ENCODE measurements at regions not wholly inside any gene's neighbourhood (a gene's known extent, or its start where the extent isn't known, plus 50 kb on each side); places are given as distances from the start of the nearest gene placed in this dataset.

- no peak for TF ChIP-seq POLR2A (IDR thresholded peaks at IDR 0.05; ENCODE audit: low read depth, low read length)
- TF ChIP-seq PAX5 (IDR thresholded peaks at IDR 0.05; ENCODE audit: insufficient read depth, low read length, severe bottlenecking): no peak
- no peak for TF ChIP-seq POLR2AphosphoS5 (IDR thresholded peaks at IDR 0.05; ENCODE audit: low read depth, low read length)
Measured at GRCh38 chr16:48054881-48055601, 100.8 kb downstream of the ABCC12 start.
